IMR-90 (cell line): ENCODE measurements at regions not wholly inside any gene's neighbourhood (a gene's known extent, or its start where the extent isn't known, plus 50 kb on each side); places are given as distances from the start of the nearest gene placed in this dataset.
A peak's percentile ranks its signal among the peaks of the same experiment; 100 is the strongest.

Experiments
- ATAC-seq: fragments of 200-7000 bp; cut with Tn5 transposase; 2 replicates; pipeline ENCODE4 v1.9.1; 2020; ENCODE audit warnings: low read depth, mild to moderate bottlenecking, moderate library complexity
- BruUV-seq: library from RNA; stranded (reverse); fragments of 400-500 nt; replicated peaks from 2 replicates; lab custom pipeline; 2021; lab: Mats Ljungman, UMichigan
- CTCF ChIA-PET: fragments of 300-600 bp; formaldehyde crosslinking; extraction: SDS; loops from one replicate; lab custom pipeline; 2021; ENCODE audit warnings: antibody characterized with exemption; lab: Yijun Ruan, JAX
- POLR2A ChIA-PET: fragments of 300-600 bp; sonication (Branson Sonifier 250); formaldehyde crosslinking; loops from one replicate; lab custom pipeline; 2022; ENCODE audit warnings: antibody characterized with exemption; ENCODE audit not compliant: unreplicated experiment; lab: Charles Lee
- DNase-seq: peaks from one replicate; pipeline ENCODE4 v3.0.0; 2013
- H2AFZ ChIP-seq: replicated peaks from 2 replicates; pipeline ENCODE3; 2013; ENCODE audit warnings: low read length, mild to moderate bottlenecking; ENCODE audit not compliant: poor library complexity
- H2AK5ac ChIP-seq: 2 replicates; pipeline ENCODE4 v1.6.1; 2013; ENCODE audit warnings: low read depth, low read length, inconsistent platforms
- H2AK9ac ChIP-seq: replicated peaks from 2 replicates; pipeline ENCODE3; 2013; ENCODE audit warnings: mild to moderate bottlenecking, low read depth, low read length, moderate library complexity; ENCODE audit not compliant: poor library complexity
- H2BK120ac ChIP-seq: 2 replicates; pipeline ENCODE4 v1.6.1; 2013; ENCODE audit warnings: low read depth, low read length, inconsistent platforms
- H2BK15ac ChIP-seq: 3 replicates; pipeline ENCODE4 v1.6.1; 2013; ENCODE audit warnings: low read depth, low read length, inconsistent platforms
- H2BK20ac ChIP-seq: 2 replicates; pipeline ENCODE4 v1.6.1; 2013; ENCODE audit warnings: low read depth, mild to moderate bottlenecking, inconsistent platforms, low read length, moderate library complexity
- H2BK5ac ChIP-seq: 2 replicates; pipeline ENCODE4 v1.6.1; 2013; ENCODE audit warnings: mild to moderate bottlenecking, low read depth, low read length, inconsistent platforms; ENCODE audit not compliant: poor library complexity, severe bottlenecking
- H3K14ac ChIP-seq: replicated peaks from 2 replicates; pipeline ENCODE4 v1.6.1; 2013; ENCODE audit warnings: low read depth, low read length, inconsistent platforms
- H3K18ac ChIP-seq: 2 replicates; pipeline ENCODE4 v1.6.1; 2013; ENCODE audit warnings: low read depth, low read length, control low read depth
- H3K23ac ChIP-seq: 2 replicates; pipeline ENCODE4 v1.6.1; 2013; ENCODE audit warnings: low read depth, low read length, inconsistent platforms
- H3K27ac ChIP-seq: 2 replicates; pipeline ENCODE4 v1.5.1; 2013; ENCODE audit warnings: mild to moderate bottlenecking, control low read depth, low read length; ENCODE audit not compliant: insufficient read depth
- H3K27me3 ChIP-seq: 2 replicates; pipeline ENCODE4 v1.6.1; 2013; ENCODE audit warnings: low read length; ENCODE audit not compliant: control insufficient read depth, insufficient read depth
- H3K36me3 ChIP-seq: 2 replicates; pipeline ENCODE4 v1.6.1; 2013; ENCODE audit warnings: low read length, mixed read lengths; ENCODE audit not compliant: control insufficient read depth, insufficient read depth
- H3K4ac ChIP-seq: 2 replicates; pipeline ENCODE4 v1.6.1; 2013; ENCODE audit warnings: low read depth, low read length, inconsistent platforms
- H3K4me1 ChIP-seq: 2 replicates; pipeline ENCODE4 v1.6.1; 2013; ENCODE audit warnings: low read length, mixed read lengths; ENCODE audit not compliant: control insufficient read depth, insufficient read depth
- H3K4me2 ChIP-seq: 2 replicates; pipeline ENCODE4 v1.6.1; 2013; ENCODE audit warnings: low read depth, mild to moderate bottlenecking, control low read depth, low read length, moderate library complexity
- H3K4me3 ChIP-seq: 2 replicates; pipeline ENCODE4 v1.5.1; 2013; ENCODE audit warnings: low read depth, mild to moderate bottlenecking, control low read depth, low read length, moderate library complexity; ENCODE audit not compliant: insufficient read depth
- H3K56ac ChIP-seq: 2 replicates; pipeline ENCODE4 v1.6.1; 2013; ENCODE audit warnings: low read length, inconsistent platforms; ENCODE audit not compliant: insufficient read depth; ENCODE audit errors: extremely low read depth
- H3K79me1 ChIP-seq, 2 experiments: 2 replicates each; pipeline ENCODE4 v1.6.1; 2013; ENCODE audit warnings: low read length in 2 of 2, inconsistent platforms in 1 of 2, low read depth in 1 of 2
- H3K9ac ChIP-seq: 2 replicates; pipeline ENCODE4 v1.6.1; 2013; ENCODE audit warnings: low read depth, low read length, control low read depth
- H3K9me1 ChIP-seq: 2 replicates; pipeline ENCODE4 v1.6.1; 2013; ENCODE audit warnings: low read length, inconsistent platforms; ENCODE audit not compliant: insufficient read depth
- H3K9me3 ChIP-seq: 2 replicates; pipeline ENCODE4 v1.6.1; 2013; ENCODE audit warnings: low read length; ENCODE audit not compliant: control insufficient read depth, insufficient read depth
- H4K20me1 ChIP-seq: 2 replicates; pipeline ENCODE4 v1.6.1; 2013; ENCODE audit warnings: low read length, inconsistent platforms; ENCODE audit not compliant: insufficient read depth
- H4K5ac ChIP-seq: 2 replicates; pipeline ENCODE4 v1.6.1; 2013; ENCODE audit warnings: mild to moderate bottlenecking, low read depth, low read length, control low read depth
- H4K8ac ChIP-seq, 2 experiments: 2 replicates each; pipeline ENCODE4 v1.6.1; 2013; ENCODE audit warnings: low read depth in 2 of 2, low read length in 2 of 2, control low read depth in 1 of 2, inconsistent platforms in 1 of 2
- H4K91ac ChIP-seq: 2 replicates; pipeline ENCODE4 v1.6.1; 2013; ENCODE audit warnings: low read depth, low read length, inconsistent platforms; ENCODE audit not compliant: insufficient read depth
- CHD1 ChIP-seq: IDR thresholded peaks from 2 replicates; pipeline ENCODE4 v1.6.1; 2012; ENCODE audit warnings: low read depth, low read length, improper control_type of control experiment
- MXI1 ChIP-seq: IDR thresholded peaks from 2 replicates; pipeline ENCODE4 v1.6.1; 2012; ENCODE audit warnings: low read depth, mild to moderate bottlenecking, low read length, moderate library complexity, borderline replicate concordance
- WGBS, 2 experiments: methylation state at CpG; one replicate each; pipeline versions ENCODE4 v1.1.5 to v1.1.7; 2013; ENCODE audit warnings: missing lambda C conversion rate in 2 of 2; ENCODE audit not compliant: insufficient read length in 1 of 2; ENCODE audit errors: extremely low coverage in 2 of 2; 5-methylcytosine and 5-hydroxymethylcytosine counted together
- dilution Hi-C: fragments of 300-500 bp; cut with HindIII; formaldehyde crosslinking; loops from one replicate; pipeline ENCODE4 v1.14.3; 2018; ENCODE audit warnings: low sequenced_read_pairs; ENCODE audit not compliant: unreplicated experiment
- in situ Hi-C: fragments of 300-500 bp; cut with MboI; formaldehyde crosslinking; loops from 3 replicates; pipeline ENCODE4 v1.14.3; 2019; ENCODE audit warnings: low sequenced_read_pairs, inconsistent platforms, mixed read lengths
- intact Hi-C: fragments of 100-400 bp; cut with micrococcal nuclease; formaldehyde crosslinking; loops from 2 replicates; pipeline ENCODE4 v1.10.0; 2022

GRCh38 chr18:73681912-73682311 is 465.7 kb downstream of the FBXO15 start:
- ChIA-PET POLR2A (no interaction called here), CTCF (no interaction called here)
- H4K20me1 ChIP-seq, result no peaks in the 10 kb centered on the region
- peaks cover 12% of the 10 kb centered on the region for H3K9me1 ChIP-seq
- H2BK20ac ChIP-seq, result no peak overlapping the region
- H3K18ac ChIP-seq, result no peak overlapping the region
- no peak overlapping the region for H3K4me2 ChIP-seq
- peaks cover 6% of the 10 kb centered on the region; the same call in 1 of the 2 replicates for H3K36me3 ChIP-seq
- no peaks in the 10 kb centered on the region for H3K27me3 ChIP-seq
- DNase-seq (no peak), ATAC-seq (no peak)
- no peak overlapping the region for H2AK9ac ChIP-seq
- no peak overlapping the region for H3K23ac ChIP-seq
- in situ Hi-C loops, result no loop called here
- no peak overlapping the region for H2BK5ac ChIP-seq
- peak overlapping the region; percentile 36; the same call in 1 of the 2 replicates for H4K91ac ChIP-seq
- no peak overlapping the region; the same call in 1 of the 2 replicates for H3K4ac ChIP-seq
- no peak overlapping the region for H3K4me3 ChIP-seq
- H3K4me1 ChIP-seq, result peaks cover 6% of the 10 kb centered on the region; the same call in 1 of the 2 replicates
- no peak overlapping the region for H3K56ac ChIP-seq
- peaks cover 23 to 48% of the 10 kb centered on the region in 2 experiments for H3K79me1 ChIP-seq
- intact Hi-C loops, result loop anchor here (10.0 kb wide), 3 partner anchors 463 to 917 kb away; partner anchors contain the start of genes FBXO15 and TIMM21
- H4K8ac ChIP-seq, result peak overlapping the region in 1 of 2 experiments; percentile 2; a peak in 2 of 4 replicates
- peak overlapping the region; percentile 57; the same call in 1 of the 2 replicates for H4K5ac ChIP-seq
- no peaks in the 10 kb centered on the region for H3K9me3 ChIP-seq
- TF ChIP-seq CHD1 (no peak), MXI1 (no peak)
- H3K9ac ChIP-seq, result no peak overlapping the region
- 0 out of 2 replicates have a peak overlapping the region, but pooled peaks have one; percentile 8 for H2BK120ac ChIP-seq
- dilution Hi-C loops, result no loop called here
- H2AK5ac ChIP-seq, result peak overlapping the region; percentile 71
- no peak overlapping the region for H2AFZ ChIP-seq
- no peak overlapping the region for H3K27ac ChIP-seq
- no CpG with 5 or more reads among the region's 3 CpGs for WGBS, 2 experiments
- no TSS peak for BruUV-seq
- H3K14ac ChIP-seq, result no peak overlapping the region; the same call in 1 of the 2 replicates
- H2BK15ac ChIP-seq, result 0 out of 3 replicates have a peak overlapping the region, but pooled peaks have one; percentile 20
